IPS-15b (cell line): ENCODE measurements at regions not wholly inside any gene's neighbourhood (a gene's known extent, or its start where the extent isn't known, plus 50 kb on each side); places are given as distances from the start of the nearest gene placed in this dataset.

Experiments used
- H3K27me3 ChIP-seq: one replicate; pipeline ENCODE4 v1.6.1; 2013; ENCODE audit warnings: low read length; ENCODE audit not compliant: control insufficient read depth, insufficient read depth
- H3K36me3 ChIP-seq: one replicate; pipeline ENCODE4 v1.6.1; 2013; ENCODE audit warnings: low read length; ENCODE audit not compliant: control insufficient read depth, insufficient read depth
- H3K4me1 ChIP-seq: one replicate; pipeline ENCODE4 v1.6.1; 2013; ENCODE audit warnings: mild to moderate bottlenecking, low read length; ENCODE audit not compliant: control insufficient read depth, insufficient read depth
- H3K4me3 ChIP-seq: one replicate; pipeline ENCODE4 v1.5.1; 2013; ENCODE audit warnings: low read depth, low read length
- H3K9ac ChIP-seq: one replicate; pipeline ENCODE4 v1.6.1; 2013; ENCODE audit warnings: low read depth, mild to moderate bottlenecking, low read length
- H3K9me3 ChIP-seq: one replicate; pipeline ENCODE4 v1.6.1; 2013; ENCODE audit warnings: mild to moderate bottlenecking, low read length; ENCODE audit not compliant: control insufficient read depth, insufficient read depth

- H3K9me3 ChIP-seq, result no peaks in the 10 kb centered on the region
- H3K4me3 ChIP-seq, result no peak overlapping the region
- H3K36me3 ChIP-seq, result no peaks in the 10 kb centered on the region
- no peak overlapping the region for H3K9ac ChIP-seq
- H3K4me1 ChIP-seq, result no peaks in the 10 kb centered on the region
- H3K27me3 ChIP-seq, result no peaks in the 10 kb centered on the region
Measured at GRCh38 chr9:28735738-28736342, 1162.6 kb upstream of the C9orf72 start.

GRCh38 chr9:28741459-28741858, 1168.2 kb upstream of the C9orf72 start:
- Histone ChIP-seq H3K36me3 (no peaks in the 10 kb centered on the region), H3K4me3 (no peak overlapping the region)

GRCh38 chr9:28747351-28747985, 1174.2 kb upstream of the C9orf72 start:
- Histone ChIP-seq H3K36me3 (no peaks in the 10 kb centered on the region), H3K4me1 (no peaks in the 10 kb centered on the region), H3K27me3 (no peaks in the 10 kb centered on the region), H3K9me3 (no peaks in the 10 kb centered on the region), H3K4me3 (no peak overlapping the region), H3K9ac (no peak overlapping the region)

More at GRCh38 chr9:28741459-28741858, 1168.2 kb upstream of the C9orf72 start:
- no peaks in the 10 kb centered on the region for H3K9me3 ChIP-seq
- H3K27me3 ChIP-seq, result no peaks in the 10 kb centered on the region
- no peaks in the 10 kb centered on the region for H3K4me1 ChIP-seq
- no peak overlapping the region for H3K9ac ChIP-seq

- H3K36me3 ChIP-seq, result no peaks in the 10 kb centered on the region
- H3K27me3 ChIP-seq, result no peaks in the 10 kb centered on the region
- H3K9me3 ChIP-seq, result no peaks in the 10 kb centered on the region
Measured at GRCh38 chr9:28750136-28750535, 1176.9 kb upstream of the C9orf72 start.

GRCh38 chr9:28758341-28758740, 1185.1 kb upstream of the C9orf72 start:
- Histone ChIP-seq H3K9ac (no peak overlapping the region), H3K4me1 (peaks cover 4% of the 10 kb centered on the region), H3K9me3 (no peaks in the 10 kb centered on the region), H3K4me3 (no peak overlapping the region), H3K36me3 (no peaks in the 10 kb centered on the region), H3K27me3 (no peaks in the 10 kb centered on the region)

More at GRCh38 chr9:28750136-28750535, 1176.9 kb upstream of the C9orf72 start:
- no peak overlapping the region for H3K9ac ChIP-seq
- H3K4me1 ChIP-seq, result no peaks in the 10 kb centered on the region
- no peak overlapping the region for H3K4me3 ChIP-seq

- H3K9ac ChIP-seq, result no peak overlapping the region
- H3K9me3 ChIP-seq, result no peaks in the 10 kb centered on the region
- no peak overlapping the region for H3K4me3 ChIP-seq
- no peaks in the 10 kb centered on the region for H3K27me3 ChIP-seq
- H3K36me3 ChIP-seq, result no peaks in the 10 kb centered on the region
- peaks cover 4% of the 10 kb centered on the region for H3K4me1 ChIP-seq
Measured at GRCh38 chr9:28758971-28759370, 1185.7 kb upstream of the C9orf72 start.

- H3K4me1 ChIP-seq, result peaks cover 4% of the 10 kb centered on the region
- H3K9me3 ChIP-seq, result no peaks in the 10 kb centered on the region
- H3K36me3 ChIP-seq, result no peaks in the 10 kb centered on the region
- no peak overlapping the region for H3K4me3 ChIP-seq
- no peaks in the 10 kb centered on the region for H3K27me3 ChIP-seq
- H3K9ac ChIP-seq, result no peak overlapping the region
Measured at GRCh38 chr9:28762167-28762566, 1188.9 kb upstream of the C9orf72 start.

GRCh38 chr9:28764532-28764931, 1191.3 kb upstream of the C9orf72 start:
- no peaks in the 10 kb centered on the region for H3K27me3 ChIP-seq
- H3K4me1 ChIP-seq, result peaks cover 4% of the 10 kb centered on the region
- no peak overlapping the region for H3K4me3 ChIP-seq
- H3K9ac ChIP-seq, result no peak overlapping the region
- no peaks in the 10 kb centered on the region for H3K9me3 ChIP-seq
- H3K36me3 ChIP-seq, result no peaks in the 10 kb centered on the region

GRCh38 chr9:28770226-28770625, 1196.9 kb upstream of the C9orf72 start:
- Histone ChIP-seq H3K27me3 (no peaks in the 10 kb centered on the region), H3K4me1 (no peaks in the 10 kb centered on the region), H3K36me3 (no peaks in the 10 kb centered on the region), H3K9me3 (no peaks in the 10 kb centered on the region), H3K9ac (no peak overlapping the region), H3K4me3 (no peak overlapping the region)

GRCh38 chr9:28770827-28771226, 1197.5 kb upstream of the C9orf72 start:
- no peaks in the 10 kb centered on the region for H3K27me3 ChIP-seq
- H3K36me3 ChIP-seq, result no peaks in the 10 kb centered on the region
- H3K4me3 ChIP-seq, result no peak overlapping the region
- H3K4me1 ChIP-seq, result no peaks in the 10 kb centered on the region
- H3K9me3 ChIP-seq, result no peaks in the 10 kb centered on the region
- no peak overlapping the region for H3K9ac ChIP-seq

- Histone ChIP-seq H3K4me1 (no peaks in the 10 kb centered on the region), H3K4me3 (no peak overlapping the region), H3K36me3 (no peaks in the 10 kb centered on the region), H3K27me3 (no peaks in the 10 kb centered on the region), H3K9me3 (no peaks in the 10 kb centered on the region), H3K9ac (no peak overlapping the region)
Measured at GRCh38 chr9:28774433-28775235, 1201.4 kb upstream of the C9orf72 start.

- Histone ChIP-seq H3K4me3 (no peak overlapping the region), H3K36me3 (no peaks in the 10 kb centered on the region), H3K9ac (no peak overlapping the region), H3K4me1 (peaks cover 5% of the 10 kb centered on the region), H3K27me3 (no peaks in the 10 kb centered on the region), H3K9me3 (no peaks in the 10 kb centered on the region)
Measured at GRCh38 chr9:28779243-28779642, 1206.0 kb upstream of the C9orf72 start.
